H1 (cell line): ENCODE measurements at regions not wholly inside any gene's neighbourhood (a gene's known extent, or its start where the extent isn't known, plus 50 kb on each side); places are given as distances from the start of the nearest gene placed in this dataset.

ENCODE experiments used
- CTCF ChIA-PET: fragments of 300-600 bp; sonication (Branson Sonifier 250); formaldehyde crosslinking; loops from one replicate; lab custom pipeline; 2021; ENCODE audit not compliant: partially characterized antibody; lab: Charles Lee
- POLR2A ChIA-PET: fragments of 300-600 bp; sonication (Branson Sonifier 250); formaldehyde crosslinking; loops from one replicate; lab custom pipeline; 2021; ENCODE audit warnings: inconsistent platforms; ENCODE audit not compliant: partially characterized antibody; lab: Charles Lee
- DNase-seq, 2 experiments: peaks; one replicate each; pipeline versions ENCODE4 v3.0.0 to v3.0.0-alpha.2; 2010 to 2022; ENCODE audit warnings: low spot score in 2 of 2, low read depth in 1 of 2, mixed read lengths in 1 of 2
- FAIRE-seq: peaks from 2 replicates; lab custom pipeline; 2011; peaks lifted over from hg19 to GRCh38; lab: Jason Lieb, UNC
- H2AFZ ChIP-seq: 2 replicates; pipeline ENCODE4 v1.8.1; 2012; ENCODE audit warnings: low read length, inconsistent platforms
- H2AK5ac ChIP-seq: 2 replicates; pipeline ENCODE4 v1.6.1; 2013; ENCODE audit warnings: low read depth, low read length
- H2BK120ac ChIP-seq: replicated peaks from 2 replicates; pipeline ENCODE3; 2013; ENCODE audit warnings: low read depth, low read length, inconsistent platforms
- H2BK12ac ChIP-seq: 2 replicates; pipeline ENCODE4 v1.6.1; 2013; ENCODE audit warnings: low read depth, low read length
- H2BK15ac ChIP-seq: 2 replicates; pipeline ENCODE4 v1.6.1; 2013; ENCODE audit warnings: low read length
- H2BK20ac ChIP-seq: 2 replicates; pipeline ENCODE4 v1.6.1; 2013; ENCODE audit warnings: low read length
- H2BK5ac ChIP-seq: 2 replicates; pipeline ENCODE4 v1.6.1; 2013; ENCODE audit warnings: low read depth, low read length
- H3K14ac ChIP-seq: 2 replicates; pipeline ENCODE4 v1.6.1; 2013; ENCODE audit warnings: inconsistent platforms; ENCODE audit not compliant: insufficient read length
- H3K18ac ChIP-seq: 2 replicates; pipeline ENCODE4 v1.6.1; 2013; ENCODE audit warnings: low read length; ENCODE audit errors: extremely low read depth
- H3K23ac ChIP-seq: 2 replicates; pipeline ENCODE4 v1.6.1; 2013; ENCODE audit warnings: inconsistent platforms; ENCODE audit not compliant: insufficient read length
- H3K23me2 ChIP-seq: 2 replicates; pipeline ENCODE4 v1.6.1; 2013; ENCODE audit warnings: low read depth, low read length
- H3K27ac ChIP-seq: 2 replicates; pipeline ENCODE4 v1.6.1; 2011; ENCODE audit warnings: low read depth, low read length, inconsistent platforms
- H3K27me3 ChIP-seq, 4 experiments: replicated peaks in 1 of 4; 1 replicate in 1 of 4; 2 replicates in 3 of 4; pipeline versions ENCODE4 v1.6.1 to v1.8.1; 2011 to 2013; ENCODE audit warnings: low read length in 3 of 4, mild to moderate bottlenecking in 3 of 4, inconsistent platforms in 2 of 4, mixed read lengths in 2 of 4, moderate library complexity in 1 of 4; ENCODE audit not compliant: control insufficient read depth in 3 of 4, insufficient read depth in 3 of 4; ENCODE audit errors: extremely low read depth in 1 of 4
- H3K36me3 ChIP-seq, 4 experiments: 2 replicates each; pipeline versions ENCODE4 v1.6.1 to v1.8.1; 2011 to 2013; ENCODE audit warnings: mild to moderate bottlenecking in 4 of 4, low read length in 3 of 4, moderate library complexity in 2 of 4, control low read depth in 1 of 4, inconsistent platforms in 1 of 4; ENCODE audit not compliant: insufficient read depth in 4 of 4, control insufficient read depth in 2 of 4
- H3K4ac ChIP-seq: replicated peaks from 2 replicates; pipeline ENCODE3; 2013; ENCODE audit warnings: low read length, low read depth, mixed read lengths, inconsistent platforms; ENCODE audit not compliant: insufficient read length
- H3K4me1 ChIP-seq, 4 experiments: replicated peaks in 1 of 4; 1 replicate in 1 of 4; 2 replicates in 3 of 4; pipeline versions ENCODE4 v1.6.1 to v1.8.1; 2011 to 2013; ENCODE audit warnings: low read length in 3 of 4, inconsistent platforms in 2 of 4, mixed read lengths in 1 of 4; ENCODE audit not compliant: insufficient read depth in 4 of 4, control insufficient read depth in 3 of 4
- H3K4me2 ChIP-seq, 2 experiments: 2 replicates each; pipeline versions ENCODE4 v1.6.1 to v1.8.1; 2011 to 2013; ENCODE audit warnings: low read depth in 2 of 2, low read length in 2 of 2, control low read depth in 1 of 2, inconsistent platforms in 1 of 2, mild to moderate bottlenecking in 1 of 2; ENCODE audit not compliant: insufficient read depth in 1 of 2
- H3K4me3 ChIP-seq, 4 experiments: fragments of 200-600, 300-600 bp in 1 of 4; sonication (generic), shearing (Covaris generic), sonication (Bioruptor Twin) in 1 of 4; 2 replicates each; pipeline versions ENCODE4 v1.5.1 to v1.8.1; 2011 to 2016; ENCODE audit warnings: low read length in 4 of 4, low read depth in 3 of 4, control low read depth in 2 of 4, inconsistent platforms in 2 of 4, mild to moderate bottlenecking in 2 of 4, mixed read lengths in 1 of 4, moderate library complexity in 1 of 4; ENCODE audit not compliant: insufficient read depth in 2 of 4; ENCODE audit errors: extremely low read depth in 1 of 4
- H3K56ac ChIP-seq: replicated peaks from 2 replicates; pipeline ENCODE3; 2013; ENCODE audit warnings: low read depth, mild to moderate bottlenecking, mixed read lengths, low read length, inconsistent platforms; ENCODE audit not compliant: insufficient read length
- H3K79me1 ChIP-seq: 2 replicates; pipeline ENCODE4 v1.6.1; 2013; ENCODE audit warnings: low read depth, low read length, control low read depth
- H3K79me2 ChIP-seq, 2 experiments: 2 replicates each; pipeline versions ENCODE4 v1.6.1 to v1.8.1; 2012 to 2013; ENCODE audit warnings: low read length in 2 of 2, mild to moderate bottlenecking in 2 of 2, inconsistent platforms in 1 of 2; ENCODE audit not compliant: insufficient read depth in 2 of 2, control insufficient read depth in 1 of 2
- H3K9ac ChIP-seq, 4 experiments: replicated peaks in 1 of 4; 1 replicate in 1 of 4; 2 replicates in 3 of 4; pipeline versions ENCODE4 v1.6.1 to v1.8.1; 2011 to 2013; ENCODE audit warnings: low read depth in 3 of 4, low read length in 3 of 4, control low read depth in 2 of 4, mild to moderate bottlenecking in 2 of 4, moderate library complexity in 2 of 4, inconsistent platforms in 1 of 4; ENCODE audit errors: extremely low read depth in 1 of 4
- H3K9me3 ChIP-seq, 2 experiments: 2 replicates each; pipeline versions ENCODE4 v1.6.1 to v1.8.1; 2012 to 2013; ENCODE audit warnings: mild to moderate bottlenecking in 2 of 2, moderate library complexity in 2 of 2, control low read depth in 1 of 2, inconsistent platforms in 1 of 2, low read depth in 1 of 2, low read length in 1 of 2, mixed read lengths in 1 of 2; ENCODE audit not compliant: insufficient read depth in 2 of 2
- H4K20me1 ChIP-seq, 2 experiments: replicated peaks in 1 of 2; 2 replicates each; pipeline versions ENCODE3 to v1.8.1; 2011 to 2013; ENCODE audit warnings: inconsistent platforms in 2 of 2, low read length in 2 of 2, mild to moderate bottlenecking in 1 of 2; ENCODE audit not compliant: insufficient read depth in 2 of 2, control insufficient read depth in 1 of 2
- H4K5ac ChIP-seq: 2 replicates; pipeline ENCODE4 v1.6.1; 2013; ENCODE audit warnings: low read length, low read depth, mixed read lengths, inconsistent platforms; ENCODE audit not compliant: insufficient read length
- H4K8ac ChIP-seq: 2 replicates; pipeline ENCODE4 v1.8.0; 2013; ENCODE audit warnings: mild to moderate bottlenecking, moderate library complexity, low read length, inconsistent platforms; ENCODE audit not compliant: insufficient read depth; ENCODE audit errors: extremely low read depth
- H4K91ac ChIP-seq: replicated peaks from 2 replicates; pipeline ENCODE3; 2013; ENCODE audit warnings: low read length, mixed read lengths, inconsistent platforms; ENCODE audit not compliant: insufficient read length
- EGR1 ChIP-seq: IDR thresholded peaks from 2 replicates; pipeline ENCODE4 v1.6.1; 2011; ENCODE audit warnings: low read depth, low read length, borderline replicate concordance
- NANOG ChIP-seq: IDR thresholded peaks from 2 replicates; pipeline ENCODE4 v1.6.1; 2011; ENCODE audit warnings: low read length, low read depth, mild to moderate bottlenecking, inconsistent platforms; ENCODE audit not compliant: insufficient read depth, poor library complexity, severe bottlenecking
- RAD21 ChIP-seq, 2 experiments: IDR thresholded peaks in 1 of 2; conservative IDR thresholded peaks in 1 of 2; 2 replicates each; pipeline ENCODE4 v1.6.1; 2011; ENCODE audit warnings: low read depth in 2 of 2, low read length in 2 of 2, improper control_type of control experiment in 1 of 2, inconsistent platforms in 1 of 2, mild to moderate bottlenecking in 1 of 2, moderate library complexity in 1 of 2
- ZNF274 ChIP-seq: IDR thresholded peaks from 2 replicates; pipeline ENCODE4 v1.7.0; 2012; ENCODE audit warnings: low read length, borderline replicate concordance; ENCODE audit errors: extremely low read depth
- WGBS, 2 experiments: shearing (Covaris generic) in 1 of 2; methylation state at CpG; one replicate each; pipeline versions ENCODE4 v1.1.6 to v1.1.7; 2013 to 2015; ENCODE audit warnings: low lambda C conversion rate in 2 of 2, mixed read lengths in 2 of 2, inconsistent platforms in 1 of 2, low coverage in 1 of 2, missing lambda C conversion rate in 1 of 2; ENCODE audit not compliant: insufficient replicate concordance in 2 of 2, insufficient coverage in 1 of 2, insufficient read length in 1 of 2; ENCODE audit errors: extremely low coverage in 1 of 2, missing lambda C conversion rate in 1 of 2; 5-methylcytosine and 5-hydroxymethylcytosine counted together

DNA sequence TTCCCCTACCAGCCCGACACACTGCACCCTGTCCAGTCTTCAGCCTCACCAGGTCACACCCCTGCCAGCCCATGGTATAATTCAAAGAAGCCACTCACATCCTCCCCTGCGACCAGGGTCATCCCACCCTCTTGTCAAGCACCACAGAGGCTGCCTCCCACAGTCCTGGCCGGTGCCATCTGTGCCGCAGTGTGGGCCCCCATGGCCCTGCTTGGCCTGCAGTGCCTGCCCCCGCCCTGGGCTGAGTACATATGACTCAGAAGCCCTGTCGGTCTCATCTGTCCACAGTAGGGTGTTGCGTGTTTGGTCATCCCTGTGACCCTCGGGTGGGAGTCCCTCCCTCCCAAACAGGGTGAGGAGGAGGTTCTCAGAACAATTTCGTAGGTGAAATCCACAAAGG lies 190.8 kb upstream of the AJAP1 start:
- Histone ChIP-seq H3K79me2 (no peaks in the 10 kb centered on the region), H4K20me1 (no peaks in the 10 kb centered on the region), H3K56ac (no peak overlapping the region), H3K27me3 (no peaks in the 10 kb centered on the region), H4K5ac (no peak overlapping the region), H3K36me3 (no peaks in the 10 kb centered on the region), H2AK5ac (no peak overlapping the region), H3K79me1 (no peaks in the 10 kb centered on the region), H4K91ac (no peak overlapping the region), H3K4me1 (no peaks in the 10 kb centered on the region), H3K4me3 (no peak overlapping the region), H3K4me2 (no peak overlapping the region), H3K4ac (no peak overlapping the region), H3K9me3 (peaks cover 13 to 56% of the 10 kb centered on the region in 2 experiments), H2BK20ac (no peak overlapping the region), H2BK120ac (no peak overlapping the region), H3K14ac (no peak overlapping the region), H2BK15ac (no peak overlapping the region), H3K23ac (no peak overlapping the region), H3K27ac (no peak overlapping the region), H3K18ac (no peak overlapping the region), H2BK5ac (no peak overlapping the region), H2BK12ac (no peak overlapping the region; the same call in 1 of the 2 replicates), H3K9ac (no peak overlapping the region), H4K8ac (no peak overlapping the region), H2AFZ (no peak overlapping the region), H3K23me2 (no peaks in the 10 kb centered on the region)
- ChIA-PET POLR2A (no interaction called here), CTCF (no interaction called here)
- no peak for FAIRE-seq
- DNase-seq, result no peak
- 89% methylated on average over 9 of the region's 9 CpGs; no CpG with 5 or more reads in 1 of the 2 experiments for WGBS, 2 experiments
- TF ChIP-seq NANOG, result no peak
- TF ChIP-seq ZNF274, result no peak
- no peak for TF ChIP-seq RAD21 (IDR thresholded peaks at IDR 0.05 in 1 of 2, conservative IDR thresholded peaks at IDR 0.05 in 1 of 2; ENCODE audit: low read depth in 2 of 2, low read length in 2 of 2)
- no peak for TF ChIP-seq EGR1
